ENCODE measurements at regions not wholly inside any gene's neighbourhood (a gene's known extent, or its start where the extent isn't known, plus 50 kb on each side); places are given as distances from the start of the nearest gene placed in this dataset.

- H3K36me3 ChIP-seq, result no peaks in the 10 kb centered on the region
- no peaks in the 10 kb centered on the region for H3K4me1 ChIP-seq
- no peak overlapping the region for H3K27ac ChIP-seq (replicated peaks in 1 of 4)
- 84% methylated on average over 1 of the region's 1 CpG for WGBS
- no peak for TF ChIP-seq CTCF (IDR thresholded peaks at IDR 0.05)
- no peaks in the 10 kb centered on the region for H3K27me3 ChIP-seq
- intact Hi-C loops (cut with DNase I), result no loop called here
- H3K4me3 ChIP-seq, result no peak overlapping the region
- H3K9me3 ChIP-seq, result peaks cover 0 to 4% (median 2%) of the 10 kb centered on the region in 4 donors
- no peak for DNase-seq (ENCODE audit: extremely low spot score)
These were observed 190.6 kb upstream of the MAP3K1 start for GRCh38 chr5:56624751-56625150.

DNA sequence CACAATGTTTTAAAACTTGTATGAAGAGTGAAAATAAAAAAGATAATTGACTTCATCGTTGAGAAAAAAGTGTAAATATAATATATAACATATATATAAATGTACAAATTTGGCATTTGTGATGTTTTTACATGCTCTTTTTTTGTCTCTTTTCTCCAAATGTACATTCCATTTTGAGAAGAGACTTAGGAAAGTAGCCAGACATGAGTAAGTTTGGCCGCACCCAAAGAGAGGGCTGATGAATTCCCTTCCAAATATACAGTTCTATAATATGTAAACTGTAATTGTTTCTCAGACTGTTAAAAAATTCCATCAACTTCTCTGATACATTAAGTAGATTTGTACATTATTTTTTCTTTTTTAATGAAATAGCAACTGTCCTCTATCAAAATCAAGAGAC is 193.2 kb upstream of the MAP3K1 start:
- H3K36me3 ChIP-seq, result no peaks in the 10 kb centered on the region
- WGBS, result 85% methylated on average over 2 of the region's 2 CpGs

GRCh38 chr5:56620903-56621677 is 194.3 kb upstream of the MAP3K1 start:
- H3K27me3 ChIP-seq, result no peaks in the 10 kb centered on the region
- H3K9me3 ChIP-seq, result peaks cover 0 to 9% (median 3%) of the 10 kb centered on the region in 4 donors
- no peak overlapping the region for H3K27ac ChIP-seq (replicated peaks in 1 of 4)
- no peaks in the 10 kb centered on the region for H3K36me3 ChIP-seq
- H3K4me3 ChIP-seq, result no peak overlapping the region
- intact Hi-C loops (cut with DNase I), result no loop called here
- no peak for TF ChIP-seq CTCF (IDR thresholded peaks at IDR 0.05)
- no peak for TF ChIP-seq EP300 (IDR thresholded peaks at IDR 0.05)
- TF ChIP-seq POLR2A (IDR thresholded peaks at IDR 0.05; ENCODE audit: low read depth), result no peak
- no peak for TF ChIP-seq POLR2AphosphoS5 (IDR thresholded peaks at IDR 0.05)
- 94% methylated on average over 3 of the region's 3 CpGs for WGBS
- H3K4me1 ChIP-seq, result peaks cover 6 to 14% (median 13%) of the 10 kb centered on the region in 4 donors
- DNase-seq (ENCODE audit: extremely low spot score), result no peak

More for the DNA sequence above, 193.2 kb upstream of the MAP3K1 start:
- intact Hi-C loops (cut with DNase I), result no loop called here
- peaks cover 0 to 4% (median 3%) of the 10 kb centered on the region in 4 donors for H3K4me1 ChIP-seq
- H3K27ac ChIP-seq (replicated peaks in 1 of 4), result no peak overlapping the region
- DNase-seq (ENCODE audit: extremely low spot score), result no peak
- no peak overlapping the region for H3K4me3 ChIP-seq
- H3K27me3 ChIP-seq, result no peaks in the 10 kb centered on the region
- TF ChIP-seq POLR2A (IDR thresholded peaks at IDR 0.05; ENCODE audit: low read depth), result no peak
- TF ChIP-seq EP300 (IDR thresholded peaks at IDR 0.05), result no peak
- TF ChIP-seq POLR2AphosphoS5 (IDR thresholded peaks at IDR 0.05), result no peak
- TF ChIP-seq CTCF (IDR thresholded peaks at IDR 0.05), result no peak
- H3K9me3 ChIP-seq, result peaks cover 0 to 10% (median 3%) of the 10 kb centered on the region in 4 donors

- Histone ChIP-seq H3K36me3 (no peaks in the 10 kb centered on the region), H3K4me1 (peaks cover 18 to 32% (median 27%) of the 10 kb centered on the region in 4 donors), H3K27ac (replicated peaks in 1 of 4) (no peak overlapping the region), H3K9me3 (peaks cover 0 to 9% (median 3%) of the 10 kb centered on the region in 4 donors), H3K27me3 (no peaks in the 10 kb centered on the region), H3K4me3 (no peak overlapping the region)
- no peak for TF ChIP-seq EP300 (IDR thresholded peaks at IDR 0.05)
- no peak for TF ChIP-seq POLR2A (IDR thresholded peaks at IDR 0.05; ENCODE audit: low read depth)
- no peak for TF ChIP-seq POLR2AphosphoS5 (IDR thresholded peaks at IDR 0.05)
- TF ChIP-seq CTCF (IDR thresholded peaks at IDR 0.05), result no peak
- no peak for DNase-seq (ENCODE audit: extremely low spot score)
- intact Hi-C loops (cut with DNase I), result no loop called here
- WGBS, result 97% methylated on average over 4 of the region's 4 CpGs
These were observed 197.4 kb upstream of the MAP3K1 start for GRCh38 chr5:56617998-56618397.
